SHP77 (cell line): ENCODE measurements at regions not wholly inside any gene's neighbourhood (a gene's known extent, or its start where the extent isn't known, plus 50 kb on each side); places are given as distances from the start of the nearest gene placed in this dataset.
"Not testable (repeated sequence)": the region's sequence is repeated elsewhere in the genome, so short reads cannot be mapped to it uniquely, and the experiment has no call there.

Experiments used
- DNase-seq, 2 experiments: peaks; one replicate each; lab custom pipeline; 2025; lab: John Stamatoyannopoulos, UW

- no peak for DNase-seq
Measured at GRCh38 chr7:142698429-142698828, 50.8 kb upstream of the PRSS1 start.

- DNase-seq: no peak
Measured at GRCh38 chr7:142697270-142697669, 52.0 kb upstream of the PRSS1 start.

GRCh38 chr7:142696456-142697179 is 52.7 kb upstream of the PRSS1 start:
- no peak for DNase-seq

- no peak for DNase-seq
Measured at GRCh38 chr7:142693911-142694310, 55.4 kb upstream of the PRSS1 start.

- no peak for DNase-seq
Measured at GRCh38 chr7:142690554-142691182, 58.6 kb upstream of the PRSS1 start.

GRCh38 chr7:142689439-142690120 is 59.7 kb upstream of the PRSS1 start:
- no peak for DNase-seq

- no peak for DNase-seq
Measured at GRCh38 chr7:142685877-142686508, 63.3 kb upstream of the PRSS1 start.

GRCh38 chr7:142681314-142682092 is 67.8 kb upstream of the PRSS1 start:
- no peak for DNase-seq

- DNase-seq: no peak
Measured at GRCh38 chr7:142671506-142671905, 77.8 kb upstream of the PRSS1 start.

GRCh38 chr7:142670511-142670910 is 78.8 kb upstream of the PRSS1 start:
- DNase-seq: no peak

GRCh38 chr7:142669074-142669654 is 80.1 kb upstream of the PRSS1 start:
- no peak for DNase-seq

GRCh38 chr7:142668495-142668894 is 80.8 kb upstream of the PRSS1 start:
- no peak for DNase-seq

GRCh38 chr7:142657376-142657775 is 91.9 kb upstream of the PRSS1 start:
- DNase-seq: no peak

- DNase-seq: no peak
Measured at GRCh38 chr7:142654398-142654797, 94.9 kb upstream of the PRSS1 start.

GRCh38 chr7:142647749-142648148 is 101.5 kb upstream of the PRSS1 start:
- no peak for DNase-seq

GRCh38 chr7:142646386-142647140 is 102.7 kb upstream of the PRSS1 start:
- DNase-seq: no peak

- DNase-seq: no peak
Measured at GRCh38 chr7:142645777-142646176, 103.5 kb upstream of the PRSS1 start.

GRCh38 chr7:142642316-142642715 is 107.0 kb upstream of the PRSS1 start:
- no peak for DNase-seq

- DNase-seq: not testable (repeated sequence)
Measured at GRCh38 chr7:142641252-142641651, 108.0 kb upstream of the PRSS1 start.

GRCh38 chr7:142638581-142638980 is 110.7 kb upstream of the PRSS1 start:
- DNase-seq: no peak

- DNase-seq: no peak
Measured at GRCh38 chr7:142637240-142637639, 112.0 kb upstream of the PRSS1 start.
